Kasumi-1 (cell line): ENCODE measurements at regions not wholly inside any gene's neighbourhood (a gene's known extent, or its start where the extent isn't known, plus 50 kb on each side); places are given as distances from the start of the nearest gene placed in this dataset.

Experiments used
- DNase-seq, 2 experiments: peaks; one replicate each; lab custom pipeline; 2025; lab: John Stamatoyannopoulos, UW

GRCh38 chr17:77602062-77602746, 356.3 kb upstream of the TNRC6C start:
- no peak for DNase-seq

DNA sequence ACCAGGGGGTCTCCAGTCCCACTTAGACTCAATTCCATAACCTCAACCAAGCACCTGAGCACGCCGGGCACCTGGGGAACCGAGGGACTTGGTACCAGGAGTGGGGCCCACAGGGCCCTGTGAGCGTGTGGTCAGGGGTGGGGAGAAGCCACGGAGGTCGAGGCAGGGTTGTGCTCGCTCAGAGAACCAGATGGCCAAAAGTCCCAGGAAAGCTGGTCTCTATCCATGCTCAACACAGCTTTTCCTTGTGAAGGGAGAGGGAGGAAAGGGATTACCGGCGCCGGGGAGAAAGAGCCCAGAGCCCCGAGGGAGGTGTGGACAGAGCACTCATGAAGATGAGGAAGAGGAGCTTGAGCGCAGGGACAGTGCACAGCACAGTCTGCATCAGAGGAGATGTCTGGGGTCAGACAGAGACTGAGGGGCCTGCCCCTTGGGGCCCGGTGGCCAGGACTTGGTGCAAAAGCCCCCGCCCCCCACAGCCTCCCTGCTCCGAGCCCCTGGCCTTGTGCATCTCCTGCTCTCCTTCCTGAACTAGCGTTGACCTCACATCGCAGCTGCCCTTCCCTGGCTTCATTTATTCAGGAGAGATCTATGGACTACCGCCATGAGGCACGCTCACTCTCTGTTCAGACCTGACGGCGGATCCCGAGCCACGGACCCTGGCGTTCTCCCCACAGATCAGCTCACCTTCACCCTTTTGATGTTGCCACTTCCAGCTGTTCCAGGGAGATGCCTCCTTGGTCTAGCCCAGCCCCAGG, 355.4 kb upstream of the TNRC6C start:
- no peak for DNase-seq

GRCh38 chr17:77604301-77604972, 354.1 kb upstream of the TNRC6C start:
- no peak for DNase-seq

DNA sequence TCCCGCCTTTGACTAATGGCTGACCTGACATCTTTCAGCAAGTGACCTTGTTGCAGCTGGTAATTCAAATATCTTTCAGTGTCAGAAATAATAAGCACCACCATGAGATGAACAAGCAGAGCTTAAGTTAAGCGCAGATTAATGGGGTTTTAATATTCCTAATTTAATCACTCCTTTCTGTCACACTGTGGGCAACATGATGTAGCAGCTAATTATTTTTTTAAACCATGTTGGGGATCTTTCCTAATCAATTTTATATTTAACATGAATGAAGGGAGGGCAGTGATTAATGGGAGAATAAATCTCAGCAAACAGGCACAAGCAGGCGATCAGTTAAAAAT, 353.6 kb upstream of the TNRC6C start:
- DNase-seq, result no peak

DNA sequence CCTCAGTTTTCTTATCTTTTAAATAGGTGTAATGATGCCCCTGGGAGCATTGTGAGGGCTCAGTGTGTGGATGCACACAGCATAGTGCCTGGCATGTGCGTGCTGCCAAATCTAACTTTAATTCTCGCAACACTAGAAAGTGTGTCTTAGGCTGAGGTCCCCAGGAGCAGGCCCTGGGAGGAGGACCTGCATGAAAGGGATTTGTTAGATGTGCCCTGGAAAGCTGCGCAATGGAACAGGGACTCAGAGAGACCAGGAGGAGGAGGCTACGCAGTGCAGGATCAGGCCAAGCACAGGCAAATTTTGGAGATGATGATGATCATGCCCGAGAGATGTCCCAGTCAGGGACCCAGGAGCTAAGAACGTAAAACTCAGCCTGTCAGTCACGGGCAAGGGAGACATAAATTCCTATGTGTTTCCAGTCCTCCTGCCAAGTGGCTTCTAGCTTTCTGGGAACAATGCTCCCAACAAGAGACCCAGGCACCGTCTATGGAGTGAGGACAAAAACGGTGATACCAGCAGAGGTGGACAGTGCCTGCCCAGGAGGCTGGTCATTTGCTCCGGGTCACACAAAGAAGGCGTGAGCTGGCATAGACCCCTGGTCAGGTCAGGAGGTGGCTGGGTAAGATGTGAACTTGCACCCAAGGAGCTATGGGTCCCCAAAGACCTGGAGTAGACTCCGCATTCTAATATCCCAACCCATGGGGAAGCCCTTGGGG, 352.2 kb upstream of the TNRC6C start:
- no peak for DNase-seq

DNA sequence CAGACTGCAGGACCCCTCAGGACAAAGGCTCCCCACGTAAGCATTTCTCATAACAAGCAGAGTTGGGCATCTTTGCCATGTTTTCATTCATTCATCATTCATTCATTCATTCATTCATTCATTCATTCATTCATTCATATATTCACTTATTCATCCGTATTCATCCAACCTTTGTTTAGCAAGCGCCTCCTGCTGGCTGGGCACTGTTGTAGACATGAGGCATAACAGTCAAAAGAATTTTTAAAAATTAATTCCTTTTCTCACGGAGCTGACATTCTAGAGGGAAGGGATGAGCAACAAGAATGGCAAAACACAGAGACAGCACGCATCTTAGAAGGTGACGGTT, 351.7 kb upstream of the TNRC6C start:
- no peak for DNase-seq

GRCh38 chr17:77607606-77608005, 350.9 kb upstream of the TNRC6C start:
- no peak for DNase-seq

DNA sequence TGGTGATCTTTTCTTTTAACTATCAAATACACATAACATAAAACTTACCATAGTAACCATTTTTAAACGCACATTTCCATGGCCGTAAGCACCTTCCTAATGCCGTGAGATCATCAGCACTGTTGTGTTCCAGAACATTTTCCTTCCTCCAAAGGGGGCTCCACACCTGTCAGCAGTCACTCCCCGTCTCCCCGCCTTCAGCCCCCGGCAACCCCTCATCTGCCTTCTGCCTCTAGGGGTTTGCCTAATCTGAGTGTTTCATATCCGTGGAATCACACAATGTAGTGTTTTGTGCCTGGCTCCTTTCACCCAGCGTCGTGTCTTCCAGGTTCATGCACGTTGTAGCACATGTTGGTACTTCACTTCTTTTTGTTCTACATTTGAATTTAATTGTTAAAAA, 350.1 kb upstream of the TNRC6C start:
- no peak for DNase-seq

DNA sequence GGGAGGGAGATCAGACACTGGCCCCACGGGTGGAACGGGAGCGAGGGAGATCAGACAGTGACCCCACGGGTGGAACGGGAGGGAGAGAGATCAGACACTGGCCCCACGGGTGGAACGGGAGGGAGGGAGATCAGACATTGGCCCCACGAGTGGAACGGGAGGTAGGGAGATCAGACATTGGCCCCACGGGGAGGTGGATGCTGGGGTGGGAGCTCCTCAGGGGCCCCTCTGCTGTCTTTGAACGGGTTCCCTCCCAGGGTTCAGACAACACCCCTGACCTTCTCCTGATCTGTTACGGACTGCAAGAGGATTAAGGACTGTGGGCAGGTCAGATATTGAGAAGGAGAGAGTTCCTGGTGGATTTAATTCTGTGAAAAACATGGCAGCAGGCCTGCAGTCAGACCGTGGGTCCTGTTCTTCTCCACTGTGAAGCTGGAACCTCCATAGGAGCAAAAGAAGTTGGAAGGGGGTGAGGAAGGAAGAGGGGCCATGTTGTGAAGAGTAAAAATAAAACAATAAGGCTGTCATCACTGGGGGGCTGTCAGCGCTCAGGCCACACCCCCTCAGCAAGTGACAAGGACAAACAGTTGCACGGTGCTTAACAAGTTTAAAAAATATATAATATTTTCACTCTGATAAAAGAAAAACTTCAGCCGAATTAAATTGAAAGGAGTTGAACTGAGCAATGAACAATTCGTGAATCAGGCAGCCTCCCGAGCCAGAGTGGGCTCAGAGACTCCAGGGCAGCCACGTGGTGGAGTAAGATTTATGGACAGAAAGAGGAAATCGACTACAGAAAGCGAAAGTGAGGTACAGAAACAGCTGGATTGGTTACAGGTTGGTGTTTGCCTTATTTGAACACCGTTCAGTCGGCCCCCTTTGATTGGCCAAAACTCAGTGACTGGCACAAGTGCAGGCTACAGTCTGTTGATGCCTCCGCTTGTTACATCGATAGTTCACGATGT, 348.7 kb upstream of the TNRC6C start:
- DNase-seq, result peak; percentile 6 to 13

GRCh38 chr17:77610518-77610893, 348.0 kb upstream of the TNRC6C start:
- no peak for DNase-seq

DNA sequence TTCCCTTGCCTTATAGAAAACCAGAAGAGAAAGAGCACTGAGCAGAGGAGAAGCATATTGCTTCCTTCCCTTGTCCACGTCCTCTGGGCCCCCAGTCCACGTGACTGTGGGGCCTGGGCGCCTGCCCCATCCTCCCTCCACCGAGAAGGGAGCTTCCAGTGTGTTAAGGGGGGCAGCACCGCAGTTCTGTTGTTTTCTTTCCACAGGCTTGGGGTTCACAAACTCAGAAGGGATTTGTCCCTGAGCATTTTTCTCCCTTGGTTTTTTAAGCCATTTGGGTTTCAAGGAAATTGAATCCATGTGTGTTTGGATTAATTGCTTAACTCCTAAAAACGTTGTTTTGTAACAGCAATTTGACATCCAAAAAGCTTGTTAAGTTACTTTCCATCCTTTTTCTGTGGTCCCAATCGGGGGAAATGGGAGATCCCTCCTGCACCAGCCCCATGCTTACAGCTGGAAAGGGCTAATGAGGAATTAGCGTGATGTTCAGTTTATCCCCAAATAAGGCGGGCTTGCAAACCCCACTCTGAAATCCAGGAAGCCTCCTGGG, 347.5 kb upstream of the TNRC6C start:
- DNase-seq, result no peak

DNA sequence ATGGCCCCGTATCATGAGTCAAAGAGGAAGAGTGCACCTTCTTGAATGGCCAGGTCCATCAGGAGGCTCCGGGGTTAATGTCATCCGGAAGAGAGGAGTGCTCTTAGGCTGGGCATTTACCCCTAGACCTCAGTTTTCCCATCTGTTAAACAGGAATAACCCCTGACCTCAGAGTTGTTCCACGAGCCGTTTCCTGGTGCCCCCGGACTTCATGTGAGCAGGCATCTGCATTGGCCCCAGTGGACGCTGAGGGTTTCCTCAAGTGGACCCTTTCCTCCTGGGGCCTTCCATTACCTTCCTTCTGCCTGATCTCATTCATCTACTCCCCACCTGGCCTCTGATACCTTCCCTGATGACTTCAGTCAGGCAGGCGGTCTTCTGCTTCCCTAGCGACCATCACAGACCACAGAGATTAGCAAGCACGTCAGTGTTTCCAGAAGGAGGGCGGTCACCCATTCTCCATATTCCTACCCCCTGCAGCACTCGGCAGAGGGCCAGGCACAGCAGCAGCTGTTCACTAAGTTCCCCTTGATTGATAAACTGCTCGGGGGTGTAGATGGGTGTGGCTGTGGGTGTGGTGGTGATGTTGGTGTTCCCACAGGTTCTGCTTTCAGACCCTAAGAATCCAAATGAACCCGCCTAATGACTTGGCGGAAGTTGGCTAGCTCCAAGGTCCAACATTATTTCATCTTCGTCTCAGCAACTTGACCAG, 346.6 kb upstream of the TNRC6C start:
- no peak for DNase-seq

DNA sequence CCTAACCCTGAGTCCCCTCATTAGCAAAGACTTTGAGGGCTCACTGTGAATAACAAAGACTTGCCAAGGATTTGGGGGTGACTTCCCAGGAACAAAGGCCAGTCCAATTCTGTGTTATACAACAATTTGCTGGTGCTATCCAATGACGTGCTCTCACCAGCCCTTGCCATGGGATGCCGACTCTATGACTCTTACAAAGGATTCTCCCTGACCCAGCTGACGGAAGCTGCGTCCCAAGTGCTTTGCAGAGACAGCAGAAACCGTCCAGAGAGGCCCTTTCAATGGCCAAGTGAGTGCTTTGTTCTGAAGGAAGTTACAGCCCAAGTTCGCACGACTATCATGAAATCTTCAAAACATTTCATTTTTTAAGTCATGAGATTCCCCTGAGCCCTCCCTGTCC, 345.3 kb upstream of the TNRC6C start:
- DNase-seq, result no peak

GRCh38 chr17:77613627-77614026, 344.9 kb upstream of the TNRC6C start:
- DNase-seq, result no peak

GRCh38 chr17:77615703-77616253, 342.7 kb upstream of the TNRC6C start:
- DNase-seq, result no peak

DNA sequence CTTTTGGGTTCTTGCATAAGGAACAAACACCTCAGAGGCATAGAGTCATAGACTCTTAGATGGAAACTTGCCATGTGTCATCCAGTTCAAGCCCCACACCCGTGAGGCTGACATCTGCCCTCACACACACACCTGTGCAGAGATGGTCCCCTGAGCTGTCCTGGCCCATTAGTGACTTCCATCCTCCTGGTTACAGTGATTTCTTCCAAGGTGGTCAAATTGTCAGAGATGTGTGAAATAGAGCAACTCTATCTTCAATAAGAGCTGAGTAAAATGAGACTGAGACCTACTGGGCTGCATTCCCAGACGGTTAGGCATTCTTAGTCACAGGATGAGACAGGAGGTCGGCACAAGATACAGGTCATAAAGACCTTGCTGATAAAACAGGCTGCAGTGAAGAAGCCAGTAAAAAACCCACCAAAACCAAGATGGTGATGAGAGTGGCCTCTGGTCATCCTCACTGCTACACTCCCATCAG, 342.2 kb upstream of the TNRC6C start:
- no peak for DNase-seq

DNA sequence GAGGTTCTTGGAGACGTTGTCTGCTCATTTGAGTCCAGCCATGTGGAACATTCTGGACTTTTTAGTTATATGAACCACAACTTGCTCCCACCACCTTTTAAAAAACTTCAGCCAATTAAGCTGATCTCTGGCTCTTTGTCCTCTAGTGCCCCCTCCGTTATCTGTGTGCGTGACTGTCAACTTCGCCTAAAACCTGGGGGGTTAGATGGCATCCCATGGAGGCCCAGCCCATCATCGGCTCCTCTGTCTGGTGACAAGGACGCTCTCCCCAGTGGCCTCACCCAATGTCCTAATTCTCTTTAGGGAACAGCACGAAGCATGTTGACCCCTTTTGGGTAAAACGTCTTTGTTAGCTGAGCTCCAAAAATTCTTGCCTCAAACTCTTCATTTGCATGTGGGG, 341.0 kb upstream of the TNRC6C start:
- no peak for DNase-seq

DNA sequence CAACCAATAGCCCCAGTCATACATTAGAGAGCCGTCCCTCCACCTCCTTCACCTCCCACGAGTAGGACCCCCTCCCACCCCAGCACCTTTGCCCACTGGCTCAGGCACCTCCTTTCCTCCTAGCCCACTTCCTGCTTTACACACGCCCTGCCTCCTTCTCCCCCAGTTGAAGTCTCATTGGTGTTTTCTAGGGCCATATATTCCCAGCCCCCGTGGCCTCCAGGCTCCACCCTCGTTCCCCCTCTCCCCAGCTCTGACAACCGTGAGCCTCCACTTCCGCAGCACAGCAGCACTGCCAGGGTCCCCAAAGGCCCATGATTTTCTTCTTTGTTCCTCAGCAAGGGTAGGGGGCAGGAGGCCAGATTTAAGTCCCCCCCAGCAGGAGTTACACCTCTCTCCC, 340.3 kb upstream of the TNRC6C start:
- DNase-seq, result no peak

- no peak for DNase-seq
Observed at GRCh38 chr17:77618731-77619130, 339.8 kb upstream of the TNRC6C start.

DNA sequence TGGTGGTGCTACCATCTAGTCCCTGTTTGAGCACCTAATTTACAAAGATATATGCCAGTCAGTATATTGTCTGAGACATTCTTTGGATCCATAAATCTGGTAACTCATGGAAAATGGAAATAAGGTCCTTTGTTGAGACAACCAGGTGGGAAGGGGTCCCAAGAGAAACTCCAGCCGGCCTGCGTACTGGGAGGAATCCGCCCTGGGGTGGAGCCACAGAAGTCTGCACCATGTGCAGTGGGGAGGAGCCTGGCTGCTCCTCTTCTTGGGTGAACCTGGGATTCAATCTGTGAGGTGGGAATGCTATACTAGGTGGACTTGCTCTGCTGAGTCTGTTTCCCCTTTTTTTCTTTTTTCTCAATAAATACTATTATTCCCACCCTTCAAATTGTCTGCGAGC, 339.2 kb upstream of the TNRC6C start:
- no peak for DNase-seq
